Activated CD4-positive, alpha-beta memory T cell treated with anti-CD3 and anti-CD28 coated beads for 36 hours (primary cell): ENCODE measurements at regions not wholly inside any gene's neighbourhood (a gene's known extent, or its start where the extent isn't known, plus 50 kb on each side); places are given as distances from the start of the nearest gene placed in this dataset.

Experiments
- CTCF ChIA-PET: fragments of 350-600 bp; sonication (Branson Sonifier 250); formaldehyde crosslinking; loops from one replicate; lab custom pipeline; 2021; ENCODE audit warnings: antibody characterized with exemption, inconsistent platforms; lab: Charles Lee
- POLR2A ChIA-PET: fragments of 350-600 bp; sonication (Branson Sonifier 250); formaldehyde crosslinking; loops from one replicate; lab custom pipeline; 2021; ENCODE audit warnings: antibody characterized with exemption; lab: Charles Lee
- DNase-seq: peaks from one replicate; pipeline ENCODE4 v3.0.0-alpha.2; 2020
- H3K27ac Mint-ChIP-seq: one replicate; pipeline ENCODE4 v1.8.0; 2021; ENCODE audit warnings: mixed read lengths
- H3K27me3 Mint-ChIP-seq: one replicate; pipeline ENCODE4 v1.8.0; 2021; ENCODE audit warnings: mixed read lengths
- H3K36me3 Mint-ChIP-seq: one replicate; pipeline ENCODE4 v1.8.0; 2021; ENCODE audit warnings: mixed read lengths
- H3K4me1 Mint-ChIP-seq: one replicate; pipeline ENCODE4 v1.8.0; 2021; ENCODE audit warnings: low read depth, mixed read lengths
- H3K4me3 Mint-ChIP-seq: one replicate; pipeline ENCODE4 v1.8.0; 2021; ENCODE audit warnings: mild to moderate bottlenecking, mixed read lengths
- H3K9me3 Mint-ChIP-seq: one replicate; pipeline ENCODE4 v1.8.0; 2021; ENCODE audit warnings: mixed read lengths
- intact Hi-C: fragments of 100-400 bp; cut with micrococcal nuclease; formaldehyde crosslinking; loops from one replicate; pipeline ENCODE4 v1.15.1; 2023

DNA sequence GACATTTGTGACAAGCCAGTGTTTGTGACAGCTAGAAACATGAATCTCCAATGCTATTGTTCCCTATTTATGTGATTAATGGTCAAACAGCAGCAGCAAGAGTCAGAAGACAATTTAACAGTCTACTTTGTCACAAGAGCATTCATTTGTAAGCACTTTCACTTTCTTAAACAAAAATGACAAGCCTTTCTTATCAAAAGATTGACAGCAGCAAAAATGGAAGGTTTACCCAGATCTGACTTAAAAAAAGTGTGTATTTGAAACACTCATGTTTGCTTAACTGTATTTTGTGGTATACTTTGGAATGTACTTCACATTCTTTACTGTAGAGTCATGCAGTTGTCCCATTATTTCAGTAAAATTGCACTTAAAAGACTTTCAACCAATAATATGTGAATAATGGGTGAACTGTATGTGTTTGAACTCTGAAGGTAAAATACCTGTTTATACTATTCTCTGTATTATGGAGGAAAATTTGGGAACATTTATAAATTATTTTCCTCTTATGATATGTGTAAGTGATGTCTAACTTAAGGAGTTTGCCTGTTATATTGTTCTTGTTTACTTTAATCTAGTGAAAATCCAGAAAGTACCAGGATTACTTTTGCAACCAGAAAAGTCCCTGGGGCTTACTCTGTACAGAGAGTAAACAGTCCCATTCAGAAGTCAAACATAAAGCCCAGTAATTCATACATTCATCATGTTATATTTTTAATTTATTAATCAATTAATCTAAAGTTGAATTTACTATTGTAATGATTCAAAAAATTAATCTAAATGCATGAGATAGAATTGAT is 314.9 kb upstream of the TRAM1L1 start:
- H3K9me3 Mint-ChIP-seq = no peaks in the 10 kb centered on the region

DNA sequence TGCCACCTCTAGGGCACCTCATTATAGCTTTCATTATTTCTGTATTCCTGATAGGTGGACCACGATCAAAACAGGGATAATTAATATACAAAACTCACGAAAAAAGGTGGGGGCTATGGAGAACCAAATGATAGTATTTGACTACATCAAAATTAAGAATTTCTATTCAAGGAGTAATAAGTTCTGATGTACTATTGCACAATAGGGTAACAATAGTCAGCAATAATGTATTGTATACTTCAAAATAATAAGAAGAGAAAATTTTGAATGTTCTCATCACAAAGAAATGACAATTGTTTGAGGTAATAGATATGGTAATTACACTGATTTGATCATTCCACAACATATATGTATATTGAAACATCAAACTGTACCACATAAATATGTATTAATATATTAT is 327.3 kb upstream of the TRAM1L1 start:
- no peak for DNase-seq
- CTCF ChIA-PET = no interaction called here
- no peaks in the 10 kb centered on the region for H3K27me3 Mint-ChIP-seq
- no peaks in the 10 kb centered on the region for H3K36me3 Mint-ChIP-seq
- peaks cover 2% of the 10 kb centered on the region for H3K9me3 Mint-ChIP-seq
- no peaks in the 10 kb centered on the region for H3K4me1 Mint-ChIP-seq
- H3K27ac Mint-ChIP-seq = no peak overlapping the region
- H3K4me3 Mint-ChIP-seq = no peak overlapping the region
- intact Hi-C loops = no loop called here
- POLR2A ChIA-PET = no interaction called here

More for the DNA sequence above, 314.9 kb upstream of the TRAM1L1 start:
- Mint-ChIP-seq H3K36me3 (no peaks in the 10 kb centered on the region), H3K4me1 (no peaks in the 10 kb centered on the region), H3K4me3 (no peak overlapping the region), H3K27me3 (no peaks in the 10 kb centered on the region), H3K27ac (no peak overlapping the region)
- POLR2A ChIA-PET = no interaction called here
- DNase-seq = no peak
- CTCF ChIA-PET = no interaction called here
- intact Hi-C loops = no loop called here

DNA sequence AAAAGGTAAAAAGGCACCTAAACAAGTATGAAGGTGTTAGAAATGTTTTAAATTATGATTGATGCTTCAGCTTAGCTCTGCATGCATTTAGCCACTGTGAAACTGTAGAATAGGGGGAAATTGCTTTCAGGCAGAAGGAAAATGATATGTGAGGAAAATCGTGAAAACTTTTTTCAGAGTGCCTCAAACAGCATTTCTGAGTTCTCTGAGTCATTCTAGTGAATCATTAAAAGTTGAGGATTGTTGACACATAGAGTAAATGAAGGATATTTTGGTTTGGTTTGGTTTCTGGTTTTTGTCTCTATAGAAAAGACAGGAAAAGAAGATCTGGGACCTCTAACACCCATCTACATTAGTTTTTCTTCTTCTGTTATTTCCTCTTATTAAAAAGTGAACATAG is 332.5 kb upstream of the TRAM1L1 start:
- CTCF ChIA-PET = no interaction called here
- no peak overlapping the region for H3K4me3 Mint-ChIP-seq
- intact Hi-C loops = no loop called here
- no peak overlapping the region for H3K27ac Mint-ChIP-seq
- H3K4me1 Mint-ChIP-seq = no peaks in the 10 kb centered on the region
- POLR2A ChIA-PET = no interaction called here
- H3K9me3 Mint-ChIP-seq = no peaks in the 10 kb centered on the region
- H3K27me3 Mint-ChIP-seq = no peaks in the 10 kb centered on the region
- no peaks in the 10 kb centered on the region for H3K36me3 Mint-ChIP-seq
- DNase-seq = no peak

GRCh38 chr4:117420948-117421347 is 335.6 kb upstream of the TRAM1L1 start:
- ChIA-PET POLR2A (no interaction called here), CTCF (no interaction called here)
- Mint-ChIP-seq H3K36me3 (no peaks in the 10 kb centered on the region), H3K4me1 (no peaks in the 10 kb centered on the region), H3K9me3 (no peaks in the 10 kb centered on the region), H3K4me3 (no peak overlapping the region), H3K27ac (no peak overlapping the region), H3K27me3 (no peaks in the 10 kb centered on the region)
- DNase-seq = no peak
- intact Hi-C loops = no loop called here

- no peak for DNase-seq
- H3K4me3 Mint-ChIP-seq = no peak overlapping the region
- H3K36me3 Mint-ChIP-seq = no peaks in the 10 kb centered on the region
- no peaks in the 10 kb centered on the region for H3K4me1 Mint-ChIP-seq
- H3K9me3 Mint-ChIP-seq = peaks cover 4% of the 10 kb centered on the region
- intact Hi-C loops = no loop called here
- CTCF ChIA-PET = no interaction called here
- no peaks in the 10 kb centered on the region for H3K27me3 Mint-ChIP-seq
- no peak overlapping the region for H3K27ac Mint-ChIP-seq
- POLR2A ChIA-PET = no interaction called here
These were observed 336.3 kb upstream of the TRAM1L1 start for GRCh38 chr4:117421706-117422105.

GRCh38 chr4:117422297-117422696 is 336.9 kb upstream of the TRAM1L1 start:
- DNase-seq = no peak
- no peak overlapping the region for H3K27ac Mint-ChIP-seq
- no peaks in the 10 kb centered on the region for H3K36me3 Mint-ChIP-seq
- no peaks in the 10 kb centered on the region for H3K27me3 Mint-ChIP-seq
- H3K9me3 Mint-ChIP-seq = peaks cover 4% of the 10 kb centered on the region
- no peak overlapping the region for H3K4me3 Mint-ChIP-seq
- CTCF ChIA-PET = no interaction called here
- intact Hi-C loops = no loop called here
- POLR2A ChIA-PET = no interaction called here
- H3K4me1 Mint-ChIP-seq = no peaks in the 10 kb centered on the region

DNA sequence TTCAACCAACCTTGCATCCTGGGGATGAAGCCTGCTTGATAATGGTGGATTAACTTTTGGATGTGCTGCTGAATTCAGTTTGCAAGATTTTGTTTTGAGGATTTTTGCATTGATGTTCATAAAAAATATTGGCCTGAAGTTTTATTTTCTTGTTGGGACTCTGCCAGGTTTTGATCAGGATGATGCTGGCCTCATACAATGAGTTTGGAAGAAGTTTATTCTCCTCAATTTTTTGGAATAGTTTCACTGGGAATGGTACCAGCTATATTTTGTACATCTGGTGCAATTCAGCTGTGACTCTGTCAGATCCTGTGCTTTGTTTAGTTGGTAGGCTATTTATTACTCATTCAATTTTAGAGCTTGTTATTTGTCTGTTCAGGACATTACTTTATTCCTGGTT is 340.3 kb upstream of the TRAM1L1 start:
- H3K4me3 Mint-ChIP-seq = no peak overlapping the region
- no peak for DNase-seq
- no peak overlapping the region for H3K27ac Mint-ChIP-seq
- POLR2A ChIA-PET = no interaction called here
- H3K9me3 Mint-ChIP-seq = peaks cover 11% of the 10 kb centered on the region
- H3K36me3 Mint-ChIP-seq = no peaks in the 10 kb centered on the region
- H3K4me1 Mint-ChIP-seq = no peaks in the 10 kb centered on the region
- CTCF ChIA-PET = no interaction called here
- H3K27me3 Mint-ChIP-seq = no peaks in the 10 kb centered on the region
- intact Hi-C loops = no loop called here

GRCh38 chr4:117428536-117428935 is 343.2 kb upstream of the TRAM1L1 start:
- H3K27ac Mint-ChIP-seq = no peak overlapping the region
- no peaks in the 10 kb centered on the region for H3K4me1 Mint-ChIP-seq
- CTCF ChIA-PET = no interaction called here
- H3K4me3 Mint-ChIP-seq = no peak overlapping the region
- intact Hi-C loops = no loop called here
- DNase-seq = no peak
- no peaks in the 10 kb centered on the region for H3K27me3 Mint-ChIP-seq
- no peaks in the 10 kb centered on the region for H3K36me3 Mint-ChIP-seq
- H3K9me3 Mint-ChIP-seq = peaks cover 11% of the 10 kb centered on the region
- POLR2A ChIA-PET = no interaction called here

- POLR2A ChIA-PET = no interaction called here
- Mint-ChIP-seq H3K9me3 (peaks cover 11% of the 10 kb centered on the region), H3K4me3 (no peak overlapping the region), H3K36me3 (no peaks in the 10 kb centered on the region), H3K27me3 (no peaks in the 10 kb centered on the region), H3K27ac (no peak overlapping the region), H3K4me1 (no peaks in the 10 kb centered on the region)
- CTCF ChIA-PET = no interaction called here
- DNase-seq = no peak
- intact Hi-C loops = no loop called here
These were observed 343.7 kb upstream of the TRAM1L1 start for GRCh38 chr4:117429061-117429460.

DNA sequence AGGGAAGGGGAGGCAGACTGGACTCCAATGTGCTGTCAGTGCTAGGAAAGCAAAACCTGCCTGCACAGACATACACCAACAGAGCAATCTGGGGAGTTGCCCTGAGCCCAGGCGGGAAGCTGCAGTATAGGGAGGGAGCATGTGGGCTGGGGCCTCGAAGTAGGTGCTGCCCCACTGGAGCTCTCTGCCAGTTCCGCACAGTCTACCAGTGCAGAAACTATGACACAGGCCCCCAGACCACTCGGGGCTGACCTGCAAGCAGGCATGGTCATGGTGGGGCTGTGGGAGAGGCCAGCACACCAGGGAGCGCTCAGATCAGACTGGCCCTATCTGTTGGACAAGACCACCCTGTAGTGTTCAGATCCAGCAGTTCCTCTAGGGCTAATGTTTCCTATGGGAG is 344.1 kb upstream of the TRAM1L1 start:
- DNase-seq = no peak
- Mint-ChIP-seq H3K27ac (no peak overlapping the region), H3K4me3 (no peak overlapping the region), H3K36me3 (no peaks in the 10 kb centered on the region), H3K4me1 (no peaks in the 10 kb centered on the region), H3K9me3 (peaks cover 11% of the 10 kb centered on the region), H3K27me3 (no peaks in the 10 kb centered on the region)
- ChIA-PET CTCF (no interaction called here), POLR2A (no interaction called here)
- intact Hi-C loops = no loop called here

- no peak for DNase-seq
- no peak overlapping the region for H3K27ac Mint-ChIP-seq
- intact Hi-C loops = no loop called here
- H3K4me3 Mint-ChIP-seq = no peak overlapping the region
- ChIA-PET POLR2A (no interaction called here), CTCF (no interaction called here)
- H3K36me3 Mint-ChIP-seq = no peaks in the 10 kb centered on the region
- H3K4me1 Mint-ChIP-seq = no peaks in the 10 kb centered on the region
- H3K9me3 Mint-ChIP-seq = peaks cover 3% of the 10 kb centered on the region
- no peaks in the 10 kb centered on the region for H3K27me3 Mint-ChIP-seq
These were observed 349.0 kb upstream of the TRAM1L1 start for GRCh38 chr4:117434424-117434823.

DNA sequence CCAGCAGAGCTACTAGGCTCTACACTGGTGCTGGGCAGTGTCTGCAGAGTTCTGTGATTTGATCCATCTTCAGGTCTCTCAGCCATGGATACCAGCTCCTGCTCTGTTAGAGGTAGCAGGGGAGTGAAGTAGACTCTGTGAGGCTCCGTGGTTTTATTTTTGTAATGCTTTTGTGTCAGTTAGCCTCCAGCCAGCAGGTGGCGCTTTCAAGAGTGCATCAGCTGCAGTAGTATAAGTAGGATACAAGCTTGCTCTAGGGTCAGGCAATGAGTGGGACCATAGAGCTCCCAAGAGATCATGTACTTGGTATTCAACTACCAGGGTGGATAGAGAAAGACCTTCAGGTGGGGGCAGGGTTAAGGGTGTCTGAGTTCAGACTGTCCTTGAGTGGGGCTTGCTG is 362.5 kb upstream of the TRAM1L1 start:
- no peaks in the 10 kb centered on the region for H3K4me1 Mint-ChIP-seq
- peak; percentile 24 for DNase-seq
- no peak overlapping the region for H3K4me3 Mint-ChIP-seq
- H3K27me3 Mint-ChIP-seq = no peaks in the 10 kb centered on the region
- intact Hi-C loops = loop anchor here (2.0 to 5.0 kb wide), 2 partner anchors 774 to 823 kb away; no protein-coding TSS in a partner anchor
- H3K27ac Mint-ChIP-seq = no peak overlapping the region
- CTCF ChIA-PET = interaction anchor here (0.6 to 1.5 kb wide), 2 partner anchors 776 to 1747 kb away, joined by 3 read pairs; no protein-coding TSS in a partner anchor
- POLR2A ChIA-PET = no interaction called here
- peaks cover 2% of the 10 kb centered on the region for H3K9me3 Mint-ChIP-seq
- no peaks in the 10 kb centered on the region for H3K36me3 Mint-ChIP-seq

DNA sequence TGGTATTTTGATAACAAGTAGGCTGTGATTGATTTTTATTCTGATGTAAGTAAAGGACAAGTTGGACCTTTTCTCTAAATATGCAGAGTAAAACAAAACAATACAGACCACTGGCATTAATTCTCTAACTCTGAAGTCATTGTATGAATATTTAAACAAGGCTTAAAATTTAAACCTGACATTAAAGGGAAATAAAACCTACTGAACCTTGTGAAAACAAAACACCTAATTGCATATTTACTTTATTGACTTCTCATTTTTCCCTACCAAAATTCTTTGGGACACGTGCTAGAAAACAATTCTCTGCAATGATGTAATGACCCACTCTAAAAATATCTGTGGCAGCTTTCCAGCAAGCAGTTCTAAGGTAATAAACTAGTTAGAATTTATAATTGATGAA is 369.7 kb upstream of the TRAM1L1 start:
- Mint-ChIP-seq H3K27ac (no peak overlapping the region), H3K9me3 (no peaks in the 10 kb centered on the region), H3K4me3 (no peak overlapping the region), H3K4me1 (no peaks in the 10 kb centered on the region), H3K27me3 (no peaks in the 10 kb centered on the region), H3K36me3 (no peaks in the 10 kb centered on the region)
- intact Hi-C loops = no loop called here
- CTCF ChIA-PET = no interaction called here
- POLR2A ChIA-PET = no interaction called here
- no peak for DNase-seq
